ENCODE measurements at regions not wholly inside any gene's neighbourhood (a gene's known extent, or its start where the extent isn't known, plus 50 kb on each side); places are given as distances from the start of the nearest gene placed in this dataset.

GRCh38 chr14:97416550-97416949, 619.4 kb downstream of the VRK1 start:
- POLR2A ChIA-PET: no interaction called here
- TF ChIP-seq CTCF (IDR thresholded peaks at IDR 0.05; ENCODE audit: insufficient read depth, low read depth, low read length): no peak
- DNase-seq (ENCODE audit: low read depth): no peak
- Histone ChIP-seq H3K27me3 (ENCODE audit: control insufficient read depth, insufficient read depth, low read length) (no peaks in the 10 kb centered on the region), H3K36me3 (ENCODE audit: control insufficient read depth, insufficient read depth, low read length) (no peaks in the 10 kb centered on the region), H3K4me3 (ENCODE audit: low read depth, low read length) (no peak overlapping the region)
- CTCF ChIA-PET: no interaction called here

- no peak for TF ChIP-seq CTCF (IDR thresholded peaks at IDR 0.05; ENCODE audit: insufficient read depth, low read depth, low read length)
- CTCF ChIA-PET: no interaction called here
- Histone ChIP-seq H3K36me3 (ENCODE audit: control insufficient read depth, insufficient read depth, low read length) (no peaks in the 10 kb centered on the region), H3K4me3 (ENCODE audit: low read depth, low read length) (no peak overlapping the region), H3K27me3 (ENCODE audit: control insufficient read depth, insufficient read depth, low read length) (no peaks in the 10 kb centered on the region)
- POLR2A ChIA-PET: no interaction called here
- no peak for DNase-seq (ENCODE audit: low read depth)
Measured at GRCh38 chr14:97417331-97417730, 620.1 kb downstream of the VRK1 start.

- no peak for DNase-seq (ENCODE audit: low read depth)
- H3K4me3 ChIP-seq (ENCODE audit: low read depth, low read length): no peak overlapping the region
- H3K36me3 ChIP-seq (ENCODE audit: control insufficient read depth, insufficient read depth, low read length): no peaks in the 10 kb centered on the region
- ChIA-PET CTCF (no interaction called here), POLR2A (no interaction called here)
- no peak for TF ChIP-seq CTCF (IDR thresholded peaks at IDR 0.05; ENCODE audit: insufficient read depth, low read depth, low read length)
- no peaks in the 10 kb centered on the region for H3K27me3 ChIP-seq (ENCODE audit: control insufficient read depth, insufficient read depth, low read length)
Measured at GRCh38 chr14:97420211-97420610, 623.0 kb downstream of the VRK1 start.

GRCh38 chr14:97426776-97427175, 629.6 kb downstream of the VRK1 start:
- TF ChIP-seq CTCF (IDR thresholded peaks at IDR 0.05; ENCODE audit: insufficient read depth, low read depth, low read length): no peak
- Histone ChIP-seq H3K4me3 (ENCODE audit: low read depth, low read length) (no peak overlapping the region), H3K36me3 (ENCODE audit: control insufficient read depth, insufficient read depth, low read length) (no peaks in the 10 kb centered on the region), H3K27me3 (ENCODE audit: control insufficient read depth, insufficient read depth, low read length) (no peaks in the 10 kb centered on the region)
- ChIA-PET CTCF (no interaction called here), POLR2A (no interaction called here)
- no peak for DNase-seq (ENCODE audit: low read depth)

- CTCF ChIA-PET: no interaction called here
- no peaks in the 10 kb centered on the region for H3K27me3 ChIP-seq (ENCODE audit: control insufficient read depth, insufficient read depth, low read length)
- H3K36me3 ChIP-seq (ENCODE audit: control insufficient read depth, insufficient read depth, low read length): no peaks in the 10 kb centered on the region
- H3K4me3 ChIP-seq (ENCODE audit: low read depth, low read length): no peak overlapping the region
- POLR2A ChIA-PET: no interaction called here
- TF ChIP-seq CTCF (IDR thresholded peaks at IDR 0.05; ENCODE audit: insufficient read depth, low read depth, low read length): no peak
- no peak for DNase-seq (ENCODE audit: low read depth)
Measured at GRCh38 chr14:97428808-97429440, 631.7 kb downstream of the VRK1 start.
